ENCODE measurements at regions not wholly inside any gene's neighbourhood (a gene's known extent, or its start where the extent isn't known, plus 50 kb on each side); places are given as distances from the start of the nearest gene placed in this dataset.

DNA sequence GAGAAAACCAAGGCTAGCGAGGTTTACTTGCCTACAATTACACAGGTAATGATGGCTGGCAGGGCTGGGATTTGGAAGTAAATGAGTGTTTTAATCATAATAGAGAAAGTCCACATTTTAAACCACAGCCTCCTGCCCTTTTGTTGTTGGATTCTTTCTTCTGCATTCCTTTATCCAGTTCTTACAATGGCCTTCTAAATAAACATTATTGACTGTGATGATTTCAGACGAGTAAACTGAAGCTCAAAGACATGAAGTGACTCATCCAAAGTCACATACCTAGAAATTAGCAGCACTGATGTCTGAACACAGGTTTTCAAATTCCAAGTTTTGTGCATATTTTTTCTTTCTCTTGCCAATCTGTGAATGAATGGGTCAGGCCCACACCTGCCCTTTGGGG is 51.2 kb upstream of the C1QTNF7 start:
- no peak for TF ChIP-seq EZH2phosphoT487 (IDR thresholded peaks at IDR 0.05; ENCODE audit: borderline replicate concordance)
- no peak for TF ChIP-seq CTCF (conservative IDR thresholded peaks at IDR 0.05; ENCODE audit: low read length)
- Histone ChIP-seq H3K4me2 (ENCODE audit: low read depth, low read length, poor library complexity, severe bottlenecking) (peak overlapping the region; percentile 63), H2AFZ (ENCODE audit: low read length) (no peak overlapping the region), H3K79me2 (ENCODE audit: insufficient read depth, low read length) (no peaks in the 10 kb centered on the region), H3K4me3 (ENCODE audit: low read length, poor library complexity, severe bottlenecking) (no peak overlapping the region), H3K9me2 (replicated peaks; ENCODE audit: low read depth, low read length) (no peaks in the 10 kb centered on the region), H3F3A (ENCODE audit: low read depth) (no peaks in the 10 kb centered on the region; the same call in 1 of the 2 replicates), H3K36me3 (ENCODE audit: insufficient read depth, low read length) (no peaks in the 10 kb centered on the region), H4K20me1 (ENCODE audit: insufficient read depth, low read length, poor library complexity, severe bottlenecking) (no peaks in the 10 kb centered on the region), H3K27me3 (ENCODE audit: insufficient read depth, low read length, poor library complexity, severe bottlenecking) (no peaks in the 10 kb centered on the region), H3K4me1 (ENCODE audit: insufficient read depth, low read length, poor library complexity, severe bottlenecking) (peaks cover 65% of the 10 kb centered on the region), H3K9me3 (ENCODE audit: insufficient read depth, low read depth, low read length) (no peaks in the 10 kb centered on the region), H3K9ac (ENCODE audit: low read depth, low read length, poor library complexity, severe bottlenecking) (peak overlapping the region; percentile 61)
